ENCODE measurements at regions not wholly inside any gene's neighbourhood (a gene's known extent, or its start where the extent isn't known, plus 50 kb on each side); places are given as distances from the start of the nearest gene placed in this dataset.

- TF ChIP-seq ZNF280C (tag by site-specific recombination; IDR thresholded peaks at IDR 0.05): no peak
- TF ChIP-seq ZNF335 (tag by site-specific recombination; conservative IDR thresholded peaks at IDR 0.05): no peak
- no peak for TF ChIP-seq ZNF514 (tag by site-specific recombination; IDR thresholded peaks at IDR 0.05)
- no peak for TF ChIP-seq ZNF175 (tag by site-specific recombination; IDR thresholded peaks at IDR 0.05)
- TF ChIP-seq ZNF843 (tag by site-specific recombination; IDR thresholded peaks at IDR 0.05): no peak
- no peak for TF ChIP-seq GLI4 (tag by site-specific recombination; IDR thresholded peaks at IDR 0.05)
Measured at GRCh38 chrX:116238093-116238492, 67.5 kb downstream of the AGTR2 start (continued).

DNA sequence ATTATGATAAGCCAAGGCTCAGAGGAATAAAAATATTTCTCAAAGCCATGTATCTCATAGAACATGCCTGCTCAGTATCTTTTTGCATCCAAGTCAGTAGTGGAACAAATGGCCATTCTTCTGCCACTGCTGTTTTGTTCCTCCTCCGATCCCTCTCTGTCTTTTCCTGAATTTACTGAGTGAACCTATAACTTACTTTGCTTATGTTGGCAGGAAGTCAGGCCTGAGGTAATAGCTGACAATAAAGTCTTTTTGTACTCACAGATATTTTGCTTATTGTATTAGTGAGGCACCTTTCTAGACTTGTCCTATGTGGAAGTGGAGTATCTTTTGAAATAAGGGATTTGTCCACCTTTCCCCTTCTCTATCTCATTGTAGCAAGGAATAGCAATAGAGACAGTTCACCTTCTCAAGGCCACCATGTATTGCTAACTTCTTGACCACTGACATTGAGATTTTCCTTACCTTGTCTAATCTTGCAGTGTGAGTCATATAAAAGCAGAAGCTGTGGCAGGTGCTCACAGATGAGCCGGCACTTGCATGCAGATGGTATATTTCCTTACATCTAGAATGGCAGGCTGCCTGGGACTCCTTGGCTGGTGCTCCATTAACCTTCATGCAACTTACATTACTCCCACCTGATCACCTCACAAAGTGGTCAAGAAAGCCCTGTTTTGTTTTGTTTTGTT lies 68.2 kb downstream of the AGTR2 start:
- Histone ChIP-seq H3K9me3 (ENCODE audit: control insufficient read depth, insufficient read depth, low read depth, low read length) (peaks cover 2% of the 10 kb centered on the region), H3K36me3 (ENCODE audit: control insufficient read depth in 2 of 2, insufficient read depth in 1 of 2, low read length in 2 of 2) (no peaks in the 10 kb centered on the region), H3K27ac (ENCODE audit: extremely low read depth, low read depth, low read length) (no peak overlapping the region), H3K4me3 (ENCODE audit: low read depth, low read length) (no peak overlapping the region), H3K4me1 (ENCODE audit: control insufficient read depth, insufficient read depth, low read length) (no peaks in the 10 kb centered on the region)
- POLR2A ChIA-PET: no interaction called here
- CTCF ChIA-PET: no interaction called here
- TF ChIP-seq, protein P1, sequence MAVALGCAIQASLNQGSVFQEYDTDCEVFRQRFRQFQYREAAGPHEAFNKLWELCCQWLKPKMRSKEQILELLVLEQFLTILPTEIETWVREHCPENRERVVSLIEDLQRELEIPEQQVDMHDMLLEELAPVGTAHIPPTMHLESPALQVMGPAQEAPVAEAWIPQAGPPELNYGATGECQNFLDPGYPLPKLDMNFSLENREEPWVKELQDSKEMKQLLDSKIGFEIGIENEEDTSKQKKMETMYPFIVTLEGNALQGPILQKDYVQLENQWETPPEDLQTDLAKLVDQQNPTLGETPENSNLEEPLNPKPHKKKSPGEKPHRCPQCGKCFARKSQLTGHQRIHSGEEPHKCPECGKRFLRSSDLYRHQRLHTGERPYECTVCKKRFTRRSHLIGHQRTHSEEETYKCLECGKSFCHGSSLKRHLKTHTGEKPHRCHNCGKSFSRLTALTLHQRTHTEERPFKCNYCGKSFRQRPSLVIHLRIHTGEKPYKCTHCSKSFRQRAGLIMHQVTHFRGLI (tag by site-specific recombination; IDR thresholded peaks at IDR 0.05): no peak
- TF ChIP-seq ZNF146 (tag by site-specific recombination; IDR thresholded peaks at IDR 0.05) (no peak), MZF1 (tag by site-specific recombination; IDR thresholded peaks at IDR 0.05; ENCODE audit: borderline replicate concordance) (no peak), ZBTB17 (tag by site-specific recombination; IDR thresholded peaks at IDR 0.05) (no peak), ELK4 (IDR thresholded peaks at IDR 0.05; ENCODE audit: borderline replicate concordance, low read depth, low read length) (no peak), ZNF394 (tag by site-specific recombination; IDR thresholded peaks at IDR 0.05; ENCODE audit: borderline replicate concordance) (no peak), ZNF544 (tag by site-specific recombination; IDR thresholded peaks at IDR 0.05) (no peak), ZNF398 (tag by site-specific recombination; IDR thresholded peaks at IDR 0.05) (no peak), MEIS1 (CRISPR knock-in tag; IDR thresholded peaks at IDR 0.05; ENCODE audit: borderline replicate concordance) (no peak), GFI1B (tag by site-specific recombination; IDR thresholded peaks at IDR 0.05) (no peak)
- TF ChIP-seq, protein P2, sequence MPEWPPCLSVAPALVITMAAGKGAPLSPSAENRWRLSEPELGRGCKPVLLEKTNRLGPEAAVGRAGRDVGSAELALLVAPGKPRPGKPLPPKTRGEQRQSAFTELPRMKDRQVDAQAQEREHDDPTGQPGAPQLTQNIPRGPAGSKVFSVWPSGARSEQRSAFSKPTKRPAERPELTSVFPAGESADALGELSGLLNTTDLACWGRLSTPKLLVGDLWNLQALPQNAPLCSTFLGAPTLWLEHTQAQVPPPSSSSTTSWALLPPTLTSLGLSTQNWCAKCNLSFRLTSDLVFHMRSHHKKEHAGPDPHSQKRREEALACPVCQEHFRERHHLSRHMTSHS (tag by site-specific recombination; IDR thresholded peaks at IDR 0.05): no peak
